ENCODE measurements at regions not wholly inside any gene's neighbourhood (a gene's known extent, or its start where the extent isn't known, plus 50 kb on each side); places are given as distances from the start of the nearest gene placed in this dataset.

DNA sequence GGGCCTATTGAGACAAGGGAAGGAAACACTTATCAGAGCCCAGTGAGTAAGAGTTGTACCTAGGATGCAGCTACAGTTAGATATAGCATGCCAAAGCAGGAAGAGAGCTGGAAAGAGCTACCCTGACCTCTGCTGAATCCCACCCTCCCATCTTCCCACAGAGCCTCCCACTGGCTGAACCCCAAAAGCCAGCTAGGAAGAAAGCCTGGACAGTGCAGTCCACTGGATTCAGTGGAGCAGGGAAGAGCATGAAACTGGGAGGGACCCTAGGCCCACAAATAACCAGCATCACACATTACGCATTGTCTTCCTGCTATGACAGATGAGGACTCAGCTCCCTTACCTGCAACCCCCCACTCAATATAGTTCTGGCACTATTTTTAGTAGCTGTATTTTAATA is 81.5 kb upstream of the AKAP13 start:
- no peak overlapping the region for H3K4me3 ChIP-seq (ENCODE audit: low read depth, low read length)
- TF ChIP-seq, protein P1, sequence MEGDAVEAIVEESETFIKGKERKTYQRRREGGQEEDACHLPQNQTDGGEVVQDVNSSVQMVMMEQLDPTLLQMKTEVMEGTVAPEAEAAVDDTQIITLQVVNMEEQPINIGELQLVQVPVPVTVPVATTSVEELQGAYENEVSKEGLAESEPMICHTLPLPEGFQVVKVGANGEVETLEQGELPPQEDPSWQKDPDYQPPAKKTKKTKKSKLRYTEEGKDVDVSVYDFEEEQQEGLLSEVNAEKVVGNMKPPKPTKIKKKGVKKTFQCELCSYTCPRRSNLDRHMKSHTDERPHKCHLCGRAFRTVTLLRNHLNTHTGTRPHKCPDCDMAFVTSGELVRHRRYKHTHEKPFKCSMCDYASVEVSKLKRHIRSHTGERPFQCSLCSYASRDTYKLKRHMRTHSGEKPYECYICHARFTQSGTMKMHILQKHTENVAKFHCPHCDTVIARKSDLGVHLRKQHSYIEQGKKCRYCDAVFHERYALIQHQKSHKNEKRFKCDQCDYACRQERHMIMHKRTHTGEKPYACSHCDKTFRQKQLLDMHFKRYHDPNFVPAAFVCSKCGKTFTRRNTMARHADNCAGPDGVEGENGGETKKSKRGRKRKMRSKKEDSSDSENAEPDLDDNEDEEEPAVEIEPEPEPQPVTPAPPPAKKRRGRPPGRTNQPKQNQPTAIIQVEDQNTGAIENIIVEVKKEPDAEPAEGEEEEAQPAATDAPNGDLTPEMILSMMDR (IDR thresholded peaks at IDR 0.05; ENCODE audit: low read depth, low read length) = no peak

DNA sequence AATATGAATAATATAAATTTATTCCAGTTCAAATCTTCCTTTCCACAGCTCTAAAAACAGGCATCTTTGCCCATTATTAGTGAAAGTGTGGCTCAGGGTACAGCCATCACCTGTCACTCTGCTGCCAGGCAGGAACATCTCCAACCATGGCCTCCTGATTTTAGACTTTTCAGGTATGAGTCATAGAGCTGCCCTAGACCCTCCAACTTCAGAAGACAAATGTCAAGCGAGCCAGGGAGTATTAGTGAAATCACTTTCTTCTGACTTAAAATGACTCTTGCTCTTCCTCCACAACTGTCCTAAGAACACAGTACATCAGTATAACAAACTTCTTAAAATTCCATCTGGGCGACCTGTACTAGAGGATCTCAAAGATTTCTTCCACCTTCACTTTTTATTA is 78.1 kb upstream of the AKAP13 start:
- no peak overlapping the region for H3K4me3 ChIP-seq (ENCODE audit: low read depth, low read length)
- TF ChIP-seq, protein P1 (IDR thresholded peaks at IDR 0.05; ENCODE audit: low read depth, low read length) = no peak

DNA sequence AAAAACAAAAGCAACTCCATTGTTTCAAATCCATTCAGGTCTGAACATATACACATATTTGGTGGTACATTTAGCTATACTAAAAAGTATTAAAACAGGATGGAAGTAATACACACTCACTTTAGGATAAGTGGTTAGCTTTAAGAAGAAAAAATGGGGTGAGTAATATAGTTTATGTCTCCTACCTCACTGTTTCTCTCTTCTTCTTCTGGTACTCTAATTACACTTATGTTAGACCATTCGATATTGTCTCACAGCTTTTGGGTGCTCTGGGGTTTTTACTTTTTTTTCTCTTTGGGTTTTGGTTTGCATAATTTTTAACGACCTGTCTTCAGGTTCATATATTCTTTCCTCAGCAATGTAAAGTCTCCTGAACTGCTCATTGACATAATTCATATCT is 75.4 kb upstream of the AKAP13 start:
- TF ChIP-seq, protein P1 (IDR thresholded peaks at IDR 0.05; ENCODE audit: low read depth, low read length) = no peak
- H3K4me3 ChIP-seq (ENCODE audit: low read depth, low read length) = no peak overlapping the region

DNA sequence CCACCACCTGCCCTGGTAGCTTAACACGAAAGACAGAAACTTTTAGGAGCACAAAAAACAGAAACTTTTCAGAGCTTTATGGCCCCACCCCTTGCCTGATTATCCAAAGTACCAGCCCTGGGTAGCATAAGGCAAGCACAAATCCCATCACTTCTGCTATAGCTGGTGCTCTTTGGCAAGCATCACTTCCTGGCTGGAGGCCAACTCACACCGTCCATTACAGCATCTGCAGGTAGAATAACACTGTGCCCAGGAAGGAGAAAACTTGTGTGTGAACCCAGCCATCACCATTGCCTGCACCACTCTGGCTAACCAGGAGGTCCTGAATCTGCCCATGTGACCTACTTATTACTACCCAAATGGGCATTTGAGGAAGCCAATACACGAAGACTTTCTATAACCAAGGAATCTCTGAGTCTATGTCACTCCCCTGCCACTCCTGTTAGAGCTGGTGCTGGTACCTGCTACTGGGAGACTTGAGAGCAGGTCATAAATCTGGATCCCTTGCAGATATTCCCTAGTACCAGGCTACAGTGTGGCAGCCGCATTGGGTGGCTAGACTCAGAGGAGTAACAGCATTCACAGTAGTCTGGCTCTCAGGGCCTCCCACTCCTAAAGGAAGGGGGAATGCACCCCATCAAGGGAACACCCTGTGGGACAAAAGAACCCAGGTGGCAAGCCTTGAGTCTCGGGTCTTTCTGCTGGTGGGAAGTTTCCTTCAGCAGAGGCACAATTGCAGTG is 73.3 kb upstream of the AKAP13 start:
- H3K4me3 ChIP-seq (ENCODE audit: low read depth, low read length) = no peak overlapping the region
- TF ChIP-seq, protein P1 (IDR thresholded peaks at IDR 0.05; ENCODE audit: low read depth, low read length) = no peak

DNA sequence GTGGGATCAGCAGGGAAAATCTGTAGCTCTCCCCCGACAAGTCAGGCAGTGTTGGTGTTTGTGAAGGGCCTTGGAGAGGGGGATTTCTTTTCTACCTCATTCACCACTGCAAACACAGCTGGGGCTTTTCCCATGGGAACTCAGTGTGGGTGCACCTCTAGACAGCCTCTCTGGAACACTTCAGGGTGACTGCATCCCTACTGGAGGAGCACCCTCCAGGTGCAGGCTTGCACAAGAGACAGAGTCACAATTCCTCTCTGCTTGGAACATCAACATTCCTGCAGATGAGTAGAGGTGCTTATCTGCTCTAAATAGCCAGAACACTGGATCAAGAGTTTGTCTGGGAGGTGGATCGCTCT is 72.7 kb upstream of the AKAP13 start:
- TF ChIP-seq, protein P1 (IDR thresholded peaks at IDR 0.05; ENCODE audit: low read depth, low read length) = no peak

DNA sequence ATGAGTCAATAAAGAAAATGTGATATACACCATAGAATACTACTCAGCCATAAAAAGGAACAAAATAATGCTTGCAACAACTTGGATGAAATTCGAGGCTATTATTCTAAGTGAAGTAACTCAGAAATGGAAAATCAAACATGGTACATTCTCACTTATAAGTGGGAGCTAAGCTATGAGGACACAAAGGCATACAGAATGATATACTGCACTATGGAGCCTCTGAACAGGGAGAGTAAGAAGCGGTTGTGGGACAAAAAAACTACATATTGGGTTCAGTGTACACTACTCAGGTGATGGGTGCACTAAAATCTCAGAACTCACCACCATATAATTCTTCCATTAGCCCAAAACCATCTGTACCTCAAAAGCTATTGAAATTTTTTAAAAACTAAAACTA is 68.8 kb upstream of the AKAP13 start:
- H3K4me3 ChIP-seq (ENCODE audit: low read depth, low read length) = no peak overlapping the region

More for the DNA sequence above, 72.7 kb upstream of the AKAP13 start:
- H3K4me3 ChIP-seq (ENCODE audit: low read depth, low read length) = no peak overlapping the region

DNA sequence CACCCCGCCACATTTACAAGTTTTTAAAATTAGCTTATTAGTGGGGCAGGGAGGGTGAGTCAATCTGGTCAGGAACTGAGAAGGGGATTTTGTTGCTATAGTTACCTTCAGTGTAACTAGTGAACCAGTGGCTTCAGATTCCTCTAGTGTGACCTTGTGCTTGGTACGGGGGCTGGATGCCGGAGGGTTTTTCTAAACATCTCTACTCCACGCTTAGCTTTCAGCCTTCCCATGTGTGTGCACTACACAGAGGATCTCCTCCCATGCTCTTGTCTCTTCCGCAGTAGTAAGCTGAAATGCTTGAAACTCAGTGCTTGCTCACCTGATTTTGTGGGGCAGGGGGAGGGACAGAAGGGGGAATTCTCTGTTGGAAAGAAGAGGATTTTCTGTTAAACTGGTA is 67.9 kb upstream of the AKAP13 start:
- H3K4me3 ChIP-seq (ENCODE audit: low read depth, low read length) = no peak overlapping the region
- TF ChIP-seq, protein P1 (IDR thresholded peaks at IDR 0.05; ENCODE audit: low read depth, low read length) = no peak

More for the DNA sequence above, 68.8 kb upstream of the AKAP13 start:
- TF ChIP-seq, protein P1 (IDR thresholded peaks at IDR 0.05; ENCODE audit: low read depth, low read length) = no peak

Data from WI38 (cell line).